Loucy (cell line): ENCODE measurements at regions not wholly inside any gene's neighbourhood (a gene's known extent, or its start where the extent isn't known, plus 50 kb on each side); places are given as distances from the start of the nearest gene placed in this dataset.

ENCODE experiments used
- CTCF ChIP-seq: fragments of 200-600 bp; sonication (generic); conservative IDR thresholded peaks from 2 replicates; pipeline ENCODE4 v1.5.1; 2014; ENCODE audit warnings: mild to moderate bottlenecking, antibody characterized with exemption, low read length
- EZH2phosphoT487 ChIP-seq: fragments of 200-600 bp; IDR thresholded peaks from 2 replicates; pipeline ENCODE4 v1.6.1; 2018; ENCODE audit warnings: antibody characterized with exemption, mild to moderate bottlenecking, moderate library complexity, borderline replicate concordance

DNA sequence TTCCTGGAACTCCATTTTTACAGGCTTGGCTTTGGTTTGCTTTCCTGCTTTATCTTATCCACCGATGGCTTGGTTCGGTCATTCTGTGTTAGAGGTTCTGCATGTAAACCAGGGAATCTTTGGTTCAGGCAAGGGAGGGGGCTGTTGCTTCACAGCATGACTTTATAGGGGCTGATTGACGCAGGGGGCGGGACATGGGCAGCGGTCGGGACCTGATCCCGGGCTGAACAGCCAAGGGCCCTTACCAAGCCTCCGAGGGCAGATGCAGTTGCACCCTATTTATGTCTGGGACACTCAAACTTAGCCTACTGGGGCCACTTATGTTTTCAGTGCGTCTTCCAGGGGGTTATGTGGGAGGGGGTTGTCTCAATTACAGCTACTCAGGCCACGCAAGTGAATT, 312.4 kb downstream of the ZNF536 start:
- TF ChIP-seq CTCF (no peak), EZH2phosphoT487 (no peak)
